ENCODE measurements at regions not wholly inside any gene's neighbourhood (a gene's known extent, or its start where the extent isn't known, plus 50 kb on each side); places are given as distances from the start of the nearest gene placed in this dataset.

- TF ChIP-seq RFX5 (IDR thresholded peaks at IDR 0.05; ENCODE audit: low read depth, low read length) (no peak), FOS (IDR thresholded peaks at IDR 0.05; ENCODE audit: low read depth, low read length) (no peak), NFE2L2 (IDR thresholded peaks at IDR 0.05; ENCODE audit: low read depth, low read length) (no peak), MAZ (IDR thresholded peaks at IDR 0.05; ENCODE audit: borderline replicate concordance, low read depth, low read length) (no peak), CTCF (conservative IDR thresholded peaks at IDR 0.05; ENCODE audit: low read depth, low read length) (no peak), MAFK (IDR thresholded peaks at IDR 0.05; ENCODE audit: low read depth, low read length) (no peak), CHD1 (IDR thresholded peaks at IDR 0.05; ENCODE audit: low read depth, low read length) (no peak), RCOR1 (IDR thresholded peaks at IDR 0.05; ENCODE audit: insufficient replicate concordance, low read length) (no peak), USF2 (IDR thresholded peaks at IDR 0.05; ENCODE audit: low read depth, low read length) (no peak)
- peak overlapping the region; percentile 67 for H3K9ac ChIP-seq (ENCODE audit: low read depth, low read length)
These were observed 68.7 kb upstream of the WNT7B start for GRCh38 chr22:46045459-46046298.

More at GRCh38 chr22:46045459-46046298, 68.7 kb upstream of the WNT7B start:
- WGBS, 2 experiments (ENCODE audit: extremely low coverage in 2 of 2, insufficient read length in 1 of 2): 96% methylated on average over 4 of the region's 12 CpGs; no CpG with 5 or more reads in 1 of the 2 experiments
- Histone ChIP-seq H3K4me3 (ENCODE audit: insufficient read depth, low read depth, low read length) (peak overlapping the region; percentile 53), H3K79me1 (ENCODE audit: low read depth in 1 of 2, low read length in 2 of 2) (peaks cover 23 to 49% of the 10 kb centered on the region in 2 experiments), H3K18ac (ENCODE audit: low read depth, low read length) (no peak overlapping the region), H2BK15ac (ENCODE audit: low read depth, low read length) (peak overlapping the region; percentile 1; the same call in 1 of the 3 replicates), H3K36me3 (ENCODE audit: control insufficient read depth, insufficient read depth, low read length) (peaks cover 2% of the 10 kb centered on the region; the same call in 1 of the 2 replicates), H2BK5ac (ENCODE audit: low read depth, low read length, poor library complexity, severe bottlenecking) (no peak overlapping the region), H3K4me2 (ENCODE audit: low read depth, low read length) (peak overlapping the region; percentile 71), H3K27me3 (ENCODE audit: control insufficient read depth, insufficient read depth, low read length) (no peaks in the 10 kb centered on the region), H3K56ac (ENCODE audit: extremely low read depth, insufficient read depth, low read length) (no peak overlapping the region), H4K5ac (ENCODE audit: low read depth, low read length) (peak overlapping the region; percentile 34), H3K23ac (ENCODE audit: low read depth, low read length) (peak overlapping the region; percentile 73), H2AK5ac (ENCODE audit: low read depth, low read length) (peak overlapping the region; percentile 93), H3K4ac (ENCODE audit: low read depth, low read length) (peak overlapping the region; percentile 72), H2AFZ (replicated peaks; ENCODE audit: low read length, poor library complexity) (peak overlapping the region; percentile 95), H3K14ac (replicated peaks; ENCODE audit: low read depth, low read length) (peak overlapping the region; percentile 92), H3K9me1 (ENCODE audit: insufficient read depth, low read length) (peaks cover 6% of the 10 kb centered on the region; the same call in 1 of the 2 replicates), H3K4me1 (ENCODE audit: control insufficient read depth, insufficient read depth, low read length) (peaks cover 20% of the 10 kb centered on the region), H2BK20ac (ENCODE audit: low read depth, low read length) (no peak overlapping the region), H4K91ac (ENCODE audit: insufficient read depth, low read depth, low read length) (peak overlapping the region; percentile 76), H4K20me1 (ENCODE audit: insufficient read depth, low read length) (no peaks in the 10 kb centered on the region), H3K9me3 (ENCODE audit: control insufficient read depth, insufficient read depth, low read length) (no peaks in the 10 kb centered on the region), H2BK120ac (ENCODE audit: low read depth, low read length) (0 out of 2 replicates have a peak overlapping the region, but pooled peaks have one; percentile 66), H2AK9ac (replicated peaks; ENCODE audit: low read depth, low read length, poor library complexity) (peak overlapping the region; percentile 99), H4K8ac (ENCODE audit: low read depth in 2 of 2, low read length in 2 of 2) (peak overlapping the region; percentile 40 to 79; a peak in 3 of 4 replicates), H3K27ac (ENCODE audit: insufficient read depth, low read length) (no peak overlapping the region)
- ChIA-PET POLR2A (ENCODE audit: unreplicated experiment) (interaction anchor here (0.6 to 1.1 kb wide), 2 partner anchors 10 to 869 kb away, joined by 3 read pairs; no protein-coding TSS in a partner anchor), CTCF (interaction anchor here (0.8 kb wide), 1 partner anchor 40 kb away, joined by 3 read pairs; no protein-coding TSS in a partner anchor)
- no peak for DNase-seq
- in situ Hi-C loops (cut with MboI; ENCODE audit: low sequenced_read_pairs): no loop called here
- BruUV-seq (replicated peaks): no TSS peak
- ATAC-seq (ENCODE audit: low read depth): no peak
- intact Hi-C loops (cut with micrococcal nuclease): no loop called here
- dilution Hi-C loops (cut with HindIII; ENCODE audit: low sequenced_read_pairs, unreplicated experiment): no loop called here

Measured in IMR-90 (cell line).